ENCODE measurements at regions not wholly inside any gene's neighbourhood (a gene's known extent, or its start where the extent isn't known, plus 50 kb on each side); places are given as distances from the start of the nearest gene placed in this dataset.

DNA sequence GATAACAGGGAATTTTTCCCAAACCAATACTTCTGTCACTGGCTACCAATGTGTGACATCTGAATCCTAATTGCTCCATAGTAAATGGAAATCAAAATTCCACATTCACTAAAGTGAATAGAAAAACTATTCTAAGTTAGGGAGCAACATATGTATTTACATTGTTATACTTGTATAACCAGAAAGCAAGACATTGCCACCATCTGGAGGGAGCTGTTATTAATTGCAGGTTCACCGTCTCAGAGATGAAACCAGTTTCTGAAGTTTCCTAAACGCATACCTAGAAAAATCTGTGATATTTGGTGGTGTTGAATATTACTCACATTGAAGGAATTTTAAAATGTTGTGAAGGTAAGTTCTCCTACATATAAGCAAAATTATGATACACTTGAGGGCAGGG, 390.1 kb downstream of the NXPH1 start:
- ChIA-PET CTCF (no interaction called here), POLR2A (no interaction called here)

DNA sequence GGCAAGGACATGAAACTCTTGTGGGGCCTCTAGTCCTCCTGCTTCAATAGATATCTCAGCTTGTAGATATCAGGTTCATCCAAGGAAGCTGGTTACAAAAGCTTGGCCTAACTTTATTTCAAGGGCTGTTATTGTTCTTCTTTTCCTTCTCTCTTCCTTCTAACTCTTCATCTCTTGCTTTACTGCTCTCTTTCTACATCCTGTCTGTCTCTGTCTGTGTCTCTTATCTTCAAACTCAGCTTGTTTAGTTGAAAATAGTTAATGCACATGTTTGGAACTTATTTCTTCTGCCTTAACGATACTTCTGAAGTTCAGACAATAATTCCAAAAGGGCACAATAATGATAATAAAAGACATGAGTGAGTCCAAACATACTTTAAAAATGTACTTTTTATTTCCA, 393.9 kb downstream of the NXPH1 start:
- no peak for TF ChIP-seq RBAK (tag by site-specific recombination; IDR thresholded peaks at IDR 0.05)
- TF ChIP-seq, protein P1, sequence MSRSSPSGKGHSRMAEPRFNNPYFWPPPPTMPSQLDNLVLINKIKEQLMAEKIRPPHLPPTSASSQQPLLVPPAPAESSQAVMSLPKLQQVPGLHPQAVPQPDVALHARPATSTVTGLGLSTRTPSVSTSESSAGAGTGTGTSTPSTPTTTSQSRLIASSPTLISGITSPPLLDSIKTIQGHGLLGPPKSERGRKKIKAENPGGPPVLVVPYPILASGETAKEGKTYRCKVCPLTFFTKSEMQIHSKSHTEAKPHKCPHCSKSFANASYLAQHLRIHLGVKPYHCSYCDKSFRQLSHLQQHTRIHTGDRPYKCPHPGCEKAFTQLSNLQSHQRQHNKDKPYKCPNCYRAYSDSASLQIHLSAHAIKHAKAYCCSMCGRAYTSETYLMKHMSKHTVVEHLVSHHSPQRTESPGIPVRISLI (tag by site-specific recombination; IDR thresholded peaks at IDR 0.05), result no peak
- TF ChIP-seq ZNF571 (tag by site-specific recombination; IDR thresholded peaks at IDR 0.05), result no peak
- H3K9me3 ChIP-seq (ENCODE audit: control insufficient read depth, insufficient read depth, low read depth, low read length), result no peaks in the 10 kb centered on the region
- ChIA-PET CTCF (no interaction called here), POLR2A (no interaction called here)
- H3K4me1 ChIP-seq (ENCODE audit: control insufficient read depth, insufficient read depth, low read length), result no peaks in the 10 kb centered on the region
- H3K36me3 ChIP-seq (ENCODE audit: control insufficient read depth in 2 of 2, insufficient read depth in 1 of 2, low read length in 2 of 2), result no peaks in the 10 kb centered on the region
- no peak overlapping the region for H3K4me3 ChIP-seq (ENCODE audit: low read depth, low read length)
- H3K27ac ChIP-seq (ENCODE audit: extremely low read depth, low read depth, low read length), result no peak overlapping the region

More for the DNA sequence above, 390.1 kb downstream of the NXPH1 start:
- no peak for TF ChIP-seq ZNF660 (tag by site-specific recombination; IDR thresholded peaks at IDR 0.05)
- TF ChIP-seq ZNF596 (tag by site-specific recombination; IDR thresholded peaks at IDR 0.05), result no peak
- TF ChIP-seq KLF8 (tag by site-specific recombination; IDR thresholded peaks at IDR 0.05), result no peak
- TF ChIP-seq, protein P2, sequence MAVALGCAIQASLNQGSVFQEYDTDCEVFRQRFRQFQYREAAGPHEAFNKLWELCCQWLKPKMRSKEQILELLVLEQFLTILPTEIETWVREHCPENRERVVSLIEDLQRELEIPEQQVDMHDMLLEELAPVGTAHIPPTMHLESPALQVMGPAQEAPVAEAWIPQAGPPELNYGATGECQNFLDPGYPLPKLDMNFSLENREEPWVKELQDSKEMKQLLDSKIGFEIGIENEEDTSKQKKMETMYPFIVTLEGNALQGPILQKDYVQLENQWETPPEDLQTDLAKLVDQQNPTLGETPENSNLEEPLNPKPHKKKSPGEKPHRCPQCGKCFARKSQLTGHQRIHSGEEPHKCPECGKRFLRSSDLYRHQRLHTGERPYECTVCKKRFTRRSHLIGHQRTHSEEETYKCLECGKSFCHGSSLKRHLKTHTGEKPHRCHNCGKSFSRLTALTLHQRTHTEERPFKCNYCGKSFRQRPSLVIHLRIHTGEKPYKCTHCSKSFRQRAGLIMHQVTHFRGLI (tag by site-specific recombination; IDR thresholded peaks at IDR 0.05), result no peak
- Histone ChIP-seq H3K4me1 (ENCODE audit: control insufficient read depth, insufficient read depth, low read length) (no peaks in the 10 kb centered on the region), H3K9me3 (ENCODE audit: control insufficient read depth, insufficient read depth, low read depth, low read length) (no peaks in the 10 kb centered on the region), H3K36me3 (ENCODE audit: control insufficient read depth in 2 of 2, insufficient read depth in 1 of 2, low read length in 2 of 2) (no peaks in the 10 kb centered on the region), H3K4me3 (ENCODE audit: low read depth, low read length) (no peak overlapping the region), H3K27ac (ENCODE audit: extremely low read depth, low read depth, low read length) (no peak overlapping the region)

DNA sequence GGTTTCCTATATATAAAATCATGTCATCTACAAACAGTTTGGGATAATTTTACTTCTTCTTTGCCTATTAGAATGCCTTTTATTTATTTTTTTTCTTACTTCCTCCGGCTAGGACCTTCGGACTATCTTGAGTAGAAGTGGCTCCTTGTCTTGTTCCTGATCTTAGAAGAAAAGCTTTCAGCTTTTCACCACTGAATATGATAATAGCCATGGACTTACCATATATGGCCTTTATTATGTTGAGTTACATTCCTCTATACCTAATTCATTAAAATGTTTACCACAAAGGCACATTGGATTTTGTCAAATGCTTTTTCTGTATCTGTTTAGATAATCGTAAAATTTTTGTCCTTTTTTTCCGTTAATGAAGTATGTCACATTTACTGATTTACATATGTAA, 395.7 kb downstream of the NXPH1 start:
- no peak for TF ChIP-seq ZBTB17 (tag by site-specific recombination; IDR thresholded peaks at IDR 0.05)
- TF ChIP-seq, protein P3, sequence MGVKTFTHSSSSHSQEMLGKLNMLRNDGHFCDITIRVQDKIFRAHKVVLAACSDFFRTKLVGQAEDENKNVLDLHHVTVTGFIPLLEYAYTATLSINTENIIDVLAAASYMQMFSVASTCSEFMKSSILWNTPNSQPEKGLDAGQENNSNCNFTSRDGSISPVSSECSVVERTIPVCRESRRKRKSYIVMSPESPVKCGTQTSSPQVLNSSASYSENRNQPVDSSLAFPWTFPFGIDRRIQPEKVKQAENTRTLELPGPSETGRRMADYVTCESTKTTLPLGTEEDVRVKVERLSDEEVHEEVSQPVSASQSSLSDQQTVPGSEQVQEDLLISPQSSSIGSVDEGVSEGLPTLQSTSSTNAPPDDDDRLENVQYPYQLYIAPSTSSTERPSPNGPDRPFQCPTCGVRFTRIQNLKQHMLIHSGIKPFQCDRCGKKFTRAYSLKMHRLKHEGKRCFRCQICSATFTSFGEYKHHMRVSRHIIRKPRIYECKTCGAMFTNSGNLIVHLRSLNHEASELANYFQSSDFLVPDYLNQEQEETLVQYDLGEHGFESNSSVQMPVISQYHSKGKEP (tag by site-specific recombination; IDR thresholded peaks at IDR 0.05), result no peak
- TF ChIP-seq ZNF792 (tag by site-specific recombination; IDR thresholded peaks at IDR 0.05), result no peak
- no peak for TF ChIP-seq ZNF571 (tag by site-specific recombination; IDR thresholded peaks at IDR 0.05)
- H3K27ac ChIP-seq (ENCODE audit: extremely low read depth, low read depth, low read length), result no peak overlapping the region
- H3K4me3 ChIP-seq (ENCODE audit: low read depth, low read length), result no peak overlapping the region
- H3K4me1 ChIP-seq (ENCODE audit: control insufficient read depth, insufficient read depth, low read length), result no peaks in the 10 kb centered on the region
- H3K9me3 ChIP-seq (ENCODE audit: control insufficient read depth, insufficient read depth, low read depth, low read length), result no peaks in the 10 kb centered on the region
- H3K36me3 ChIP-seq (ENCODE audit: control insufficient read depth in 2 of 2, insufficient read depth in 1 of 2, low read length in 2 of 2), result no peaks in the 10 kb centered on the region
- POLR2A ChIA-PET, result no interaction called here
- CTCF ChIA-PET, result no interaction called here

DNA sequence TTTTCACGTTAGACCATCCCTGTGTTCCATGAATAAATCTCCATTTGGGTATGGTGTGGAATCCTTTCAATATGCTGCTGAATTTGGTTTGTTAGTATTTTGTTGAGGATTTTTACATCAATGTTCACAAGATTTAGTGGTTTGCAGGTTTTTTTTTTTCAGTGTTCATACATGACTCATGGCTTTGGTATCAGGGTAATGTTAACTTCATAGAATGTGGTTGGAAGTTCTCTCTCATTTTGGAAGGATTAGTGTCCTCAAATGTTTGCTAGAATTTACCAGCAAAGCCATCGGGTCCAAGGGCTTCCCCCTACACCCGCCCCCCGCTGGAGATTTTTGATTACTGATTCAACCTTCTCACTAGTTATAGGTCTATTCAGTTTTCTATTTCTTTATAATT, 398.0 kb downstream of the NXPH1 start:
- no peaks in the 10 kb centered on the region for H3K9me3 ChIP-seq (ENCODE audit: control insufficient read depth, insufficient read depth, low read depth, low read length)
- ChIA-PET CTCF (no interaction called here), POLR2A (no interaction called here)
- H3K27ac ChIP-seq (ENCODE audit: extremely low read depth, low read depth, low read length), result no peak overlapping the region
- H3K4me3 ChIP-seq (ENCODE audit: low read depth, low read length), result no peak overlapping the region
- no peaks in the 10 kb centered on the region for H3K4me1 ChIP-seq (ENCODE audit: control insufficient read depth, insufficient read depth, low read length)
- no peaks in the 10 kb centered on the region for H3K36me3 ChIP-seq (ENCODE audit: control insufficient read depth in 2 of 2, insufficient read depth in 1 of 2, low read length in 2 of 2)
- TF ChIP-seq REPIN1 (tag by site-specific recombination; IDR thresholded peaks at IDR 0.05; ENCODE audit: low read depth), result no peak
- TF ChIP-seq ZNF549 (tag by site-specific recombination; IDR thresholded peaks at IDR 0.05), result no peak
- TF ChIP-seq, protein P4, sequence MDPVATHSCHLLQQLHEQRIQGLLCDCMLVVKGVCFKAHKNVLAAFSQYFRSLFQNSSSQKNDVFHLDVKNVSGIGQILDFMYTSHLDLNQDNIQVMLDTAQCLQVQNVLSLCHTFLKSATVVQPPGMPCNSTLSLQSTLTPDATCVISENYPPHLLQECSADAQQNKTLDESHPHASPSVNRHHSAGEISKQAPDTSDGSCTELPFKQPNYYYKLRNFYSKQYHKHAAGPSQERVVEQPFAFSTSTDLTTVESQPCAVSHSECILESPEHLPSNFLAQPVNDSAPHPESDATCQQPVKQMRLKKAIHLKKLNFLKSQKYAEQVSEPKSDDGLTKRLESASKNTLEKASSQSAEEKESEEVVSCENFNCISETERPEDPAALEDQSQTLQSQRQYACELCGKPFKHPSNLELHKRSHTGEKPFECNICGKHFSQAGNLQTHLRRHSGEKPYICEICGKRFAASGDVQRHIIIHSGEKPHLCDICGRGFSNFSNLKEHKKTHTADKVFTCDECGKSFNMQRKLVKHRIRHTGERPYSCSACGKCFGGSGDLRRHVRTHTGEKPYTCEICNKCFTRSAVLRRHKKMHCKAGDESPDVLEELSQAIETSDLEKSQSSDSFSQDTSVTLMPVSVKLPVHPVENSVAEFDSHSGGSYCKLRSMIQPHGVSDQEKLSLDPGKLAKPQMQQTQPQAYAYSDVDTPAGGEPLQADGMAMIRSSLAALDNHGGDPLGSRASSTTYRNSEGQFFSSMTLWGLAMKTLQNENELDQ (tag by site-specific recombination; IDR thresholded peaks at IDR 0.05; ENCODE audit: low read depth), result no peak
- TF ChIP-seq ZFP37 (tag by site-specific recombination; IDR thresholded peaks at IDR 0.05), result no peak
- TF ChIP-seq ZNF248 (tag by site-specific recombination; IDR thresholded peaks at IDR 0.05), result no peak
- TF ChIP-seq PRDM1 (tag by site-specific recombination; IDR thresholded peaks at IDR 0.05), result no peak
- TF ChIP-seq ZNF514 (tag by site-specific recombination; IDR thresholded peaks at IDR 0.05), result no peak
- TF ChIP-seq ZSCAN30 (tag by site-specific recombination; IDR thresholded peaks at IDR 0.05), result no peak
- TF ChIP-seq, protein P2 (tag by site-specific recombination; IDR thresholded peaks at IDR 0.05), result no peak
- TF ChIP-seq GLI2 (tag by site-specific recombination; IDR thresholded peaks at IDR 0.05; ENCODE audit: borderline replicate concordance, low read depth), result no peak
- TF ChIP-seq ZNF335 (tag by site-specific recombination; conservative IDR thresholded peaks at IDR 0.05), result no peak

All from HEK293 (cell line).